ENCODE measurements at regions not wholly inside any gene's neighbourhood (a gene's known extent, or its start where the extent isn't known, plus 50 kb on each side); places are given as distances from the start of the nearest gene placed in this dataset.

DNA sequence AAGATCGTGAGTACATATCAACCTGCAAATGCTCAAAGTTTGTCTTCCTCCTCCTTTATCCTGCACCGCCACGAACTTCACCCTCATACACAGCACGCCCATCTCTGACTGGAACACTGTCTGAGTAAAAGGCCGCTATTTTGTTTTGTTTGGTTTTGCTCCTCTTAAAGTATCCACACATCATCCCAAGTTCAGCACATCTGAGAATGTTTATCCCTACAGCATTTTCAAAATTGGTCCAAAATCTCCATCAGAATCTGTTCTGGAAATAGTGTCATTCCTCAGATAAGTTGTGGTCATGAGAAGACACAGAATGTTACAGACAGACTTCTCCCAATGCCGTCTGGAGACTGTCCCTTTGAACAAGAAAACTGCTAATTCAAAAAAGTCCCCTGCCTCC lies 251.6 kb upstream of the ARID1B start:
- no peak for DNase-seq (ENCODE audit: low read depth in 1 of 2, low spot score in 1 of 2)

DNA sequence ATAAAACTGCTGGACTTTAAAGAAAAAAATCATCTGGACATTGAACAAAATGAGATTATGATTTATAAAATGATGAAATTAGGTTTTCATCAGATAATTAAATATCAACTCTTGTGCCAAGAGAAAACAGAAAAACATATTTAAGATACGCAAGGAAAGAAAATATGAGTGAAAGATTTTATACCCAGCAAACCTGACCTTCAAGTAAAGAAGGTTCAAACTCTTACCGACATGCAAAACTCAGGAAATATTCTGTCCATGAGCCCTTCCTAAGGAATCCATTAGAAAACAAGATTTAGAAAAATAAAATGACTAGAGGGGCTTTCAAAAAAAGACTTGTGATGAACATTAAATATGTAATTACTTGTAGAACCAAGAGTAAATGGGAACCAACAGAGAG lies 257.2 kb upstream of the ARID1B start:
- DNase-seq (ENCODE audit: low read depth in 1 of 2, low spot score in 1 of 2) = no peak

DNA sequence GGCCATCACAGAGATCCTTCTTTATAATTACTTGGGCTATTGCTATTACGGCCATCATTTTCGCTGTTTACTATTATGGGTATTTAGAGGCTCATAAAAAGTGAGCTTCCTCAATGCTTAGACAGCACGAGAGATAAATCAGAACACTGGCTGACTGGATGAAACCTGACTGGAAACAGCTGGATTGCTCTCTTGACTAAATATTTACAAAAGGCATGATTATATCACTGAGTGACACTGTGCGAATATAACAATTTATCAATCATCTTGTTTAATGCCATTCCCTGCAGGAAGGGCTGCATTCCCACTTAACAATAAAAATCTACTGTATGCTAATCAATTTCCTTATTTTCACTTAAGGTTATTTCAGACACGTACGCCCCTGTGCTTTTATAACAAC lies 260.1 kb upstream of the ARID1B start:
- DNase-seq (ENCODE audit: low read depth in 1 of 2, low spot score in 1 of 2) = no peak

DNA sequence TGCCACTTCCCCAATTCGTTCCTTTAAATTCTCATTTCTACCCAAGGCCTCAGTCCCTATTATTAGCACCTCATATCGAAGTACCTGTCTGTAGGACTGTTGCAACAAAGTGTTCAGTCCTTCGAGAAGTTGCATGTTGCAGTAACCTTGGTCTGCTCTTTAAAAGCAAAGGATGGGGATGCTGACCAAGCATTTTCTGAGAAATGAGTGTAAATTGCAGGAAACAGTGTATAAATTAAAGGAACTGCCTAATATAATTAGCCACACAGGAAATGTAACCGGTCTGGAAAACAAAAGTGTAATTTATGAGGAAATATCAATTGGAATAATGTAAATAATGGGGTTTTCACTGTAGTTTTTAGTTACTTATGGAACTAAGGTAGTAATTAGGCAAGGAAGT lies 261.9 kb upstream of the ARID1B start:
- no peak for DNase-seq (ENCODE audit: low read depth in 1 of 2, low spot score in 1 of 2)

DNA sequence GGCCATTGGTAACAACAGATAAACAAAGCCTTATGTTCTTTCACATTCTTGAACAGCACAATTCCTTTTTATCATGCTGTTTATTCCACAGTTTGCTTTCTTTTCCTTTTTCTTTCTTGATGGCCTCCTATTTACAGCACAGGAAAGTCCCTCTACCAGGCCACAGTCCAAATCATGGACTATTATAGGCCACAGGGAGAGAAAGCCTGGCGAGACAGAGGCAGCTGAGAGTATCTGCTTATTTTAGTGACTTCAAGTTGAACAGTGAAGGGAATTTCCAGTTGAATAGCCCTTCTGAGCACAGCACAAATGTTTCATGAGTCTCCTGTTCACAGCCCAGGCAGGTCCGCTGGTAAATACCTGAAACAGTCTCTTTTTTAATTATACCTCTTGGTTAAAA lies 263.7 kb upstream of the ARID1B start:
- no peak for DNase-seq (ENCODE audit: low read depth in 1 of 2, low spot score in 1 of 2)

DNA sequence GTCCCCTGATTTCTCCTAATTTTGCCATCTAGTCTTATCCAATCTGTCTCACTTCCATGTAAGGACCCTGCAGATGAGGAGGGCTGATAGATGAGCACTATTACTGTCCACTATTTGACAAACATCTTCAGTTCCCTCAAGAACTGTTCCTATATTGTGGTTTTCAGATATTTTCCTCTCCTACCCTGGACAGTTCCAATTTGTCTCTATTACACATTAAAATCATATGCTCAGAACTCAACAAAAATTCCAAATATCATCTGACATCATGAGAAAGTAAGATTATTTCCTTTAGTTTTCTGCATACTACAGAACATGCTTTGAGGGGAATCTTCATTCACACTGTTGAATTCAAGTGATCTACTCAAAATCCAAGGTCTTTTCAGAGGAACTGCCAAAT lies 265.6 kb upstream of the ARID1B start:
- DNase-seq (ENCODE audit: low read depth in 1 of 2, low spot score in 1 of 2) = no peak

DNA sequence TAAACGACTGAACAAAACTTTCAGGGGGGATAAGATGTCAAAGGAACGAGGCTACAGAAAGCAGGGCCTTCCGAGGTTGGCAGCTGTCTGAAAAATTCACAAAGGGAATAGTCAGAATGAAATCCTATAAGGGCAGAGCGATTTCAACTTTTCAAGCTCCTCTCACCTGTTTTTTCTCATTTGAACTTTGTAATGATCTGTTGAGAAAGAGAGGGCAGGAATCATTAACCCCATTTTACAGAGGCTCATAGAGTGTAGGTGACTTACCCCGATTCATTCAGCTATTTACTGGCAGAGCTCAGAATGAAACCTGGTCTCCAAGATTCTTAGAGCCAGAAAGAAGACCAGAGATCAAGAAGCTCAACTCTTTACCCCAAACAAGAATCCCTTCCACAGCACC lies 266.1 kb upstream of the ARID1B start:
- DNase-seq (ENCODE audit: low read depth in 1 of 2, low spot score in 1 of 2) = no peak

DNA sequence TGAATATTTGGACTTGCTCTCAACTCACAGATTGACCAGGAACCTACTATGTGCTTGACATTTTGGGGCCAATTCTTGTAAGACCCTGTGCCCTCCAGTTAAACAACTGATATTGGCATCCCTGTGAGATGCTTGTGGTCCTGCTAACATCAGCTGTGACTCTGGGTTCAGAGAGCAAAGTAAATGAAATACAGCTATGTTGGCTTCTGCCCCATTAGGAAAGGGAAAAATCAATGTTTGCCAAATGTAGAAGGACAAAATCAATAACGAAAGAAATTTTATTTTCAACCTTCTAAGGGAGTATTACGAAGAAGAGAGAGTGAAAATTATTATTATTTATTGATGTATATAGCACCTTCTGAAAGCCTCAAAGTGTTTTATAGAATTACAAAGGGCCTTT lies 266.9 kb upstream of the ARID1B start:
- no peak for DNase-seq (ENCODE audit: low read depth in 1 of 2, low spot score in 1 of 2)

DNA sequence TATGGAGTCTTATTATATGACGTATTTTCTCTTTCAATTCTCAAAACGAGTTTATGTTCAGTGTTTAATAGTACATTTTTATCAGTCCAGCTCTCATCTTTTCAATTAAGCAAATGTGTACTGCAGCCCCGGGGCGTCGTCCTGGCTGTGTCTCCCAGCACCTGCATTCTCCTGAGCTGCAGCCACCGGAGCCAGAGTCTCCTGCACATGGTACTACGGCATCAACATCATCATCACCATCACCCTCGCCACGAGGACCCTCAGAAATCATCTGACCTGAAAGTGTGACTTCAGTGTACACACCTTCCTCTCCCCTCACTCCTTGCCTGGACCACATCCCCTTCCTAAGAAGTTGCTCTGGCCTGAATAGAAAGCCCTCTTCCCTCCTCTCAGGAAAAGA lies 267.7 kb upstream of the ARID1B start:
- DNase-seq (ENCODE audit: low read depth in 1 of 2, low spot score in 1 of 2) = no peak

DNA sequence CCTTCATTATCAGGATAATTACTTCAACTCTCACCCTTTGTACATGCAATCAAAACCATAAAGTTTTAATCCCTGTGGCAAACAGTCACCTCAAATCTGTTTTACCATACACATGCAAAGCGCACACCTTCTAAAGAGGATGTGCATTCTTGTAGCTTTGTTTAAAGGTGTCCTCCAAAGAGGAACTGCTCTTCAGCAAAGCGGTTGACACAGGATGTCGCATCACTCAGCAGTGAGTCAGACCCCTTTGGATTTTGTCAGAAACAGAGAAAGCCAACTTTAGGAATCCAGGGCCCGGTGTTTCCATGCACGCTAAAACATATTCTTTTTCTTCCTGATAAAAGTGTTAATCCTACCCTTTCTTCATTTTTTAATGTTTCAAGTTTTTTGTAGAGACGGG lies 268.3 kb upstream of the ARID1B start:
- DNase-seq (ENCODE audit: low read depth in 1 of 2, low spot score in 1 of 2) = no peak

DNA sequence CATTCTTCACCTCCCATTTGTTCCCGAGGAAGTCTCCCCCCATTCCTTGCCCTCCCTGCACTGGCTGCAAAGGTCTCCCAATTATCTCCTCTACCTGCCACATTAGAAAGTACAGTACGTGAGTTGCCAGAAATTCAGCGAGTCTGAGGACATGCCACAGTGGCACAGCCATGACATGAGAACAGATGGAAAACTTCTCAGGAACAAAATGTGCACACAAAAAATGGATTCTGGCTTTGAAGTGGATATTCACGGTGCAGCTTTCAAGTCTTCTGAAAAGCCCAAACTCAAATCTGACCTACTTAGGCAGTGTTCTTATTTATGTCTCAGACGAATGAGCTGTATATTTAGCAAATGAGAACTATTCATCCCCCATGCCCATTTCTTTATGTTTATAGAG lies 269.1 kb upstream of the ARID1B start:
- no peak for DNase-seq (ENCODE audit: low read depth in 1 of 2, low spot score in 1 of 2)

DNA sequence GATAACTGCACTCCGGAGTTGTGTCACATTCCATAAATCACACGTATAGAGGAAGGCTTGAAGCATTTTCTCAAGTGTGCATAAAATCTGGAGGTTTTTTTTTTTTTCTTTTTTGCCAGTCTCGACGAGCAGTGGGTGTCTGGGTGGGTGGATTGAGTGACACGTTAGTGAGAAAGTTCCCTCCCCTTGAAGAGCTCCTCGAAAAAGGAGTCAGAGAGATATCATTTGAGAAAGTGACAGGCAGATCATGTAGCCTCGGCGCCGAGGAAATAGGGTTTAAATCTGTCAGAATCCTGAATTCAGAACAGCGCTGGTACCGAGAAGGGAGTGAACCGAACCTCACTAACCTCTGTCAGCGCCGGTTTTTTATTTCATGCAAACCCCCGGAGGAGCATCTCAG lies 269.5 kb upstream of the ARID1B start:
- no peak for DNase-seq (ENCODE audit: low read depth in 1 of 2, low spot score in 1 of 2)

DNA sequence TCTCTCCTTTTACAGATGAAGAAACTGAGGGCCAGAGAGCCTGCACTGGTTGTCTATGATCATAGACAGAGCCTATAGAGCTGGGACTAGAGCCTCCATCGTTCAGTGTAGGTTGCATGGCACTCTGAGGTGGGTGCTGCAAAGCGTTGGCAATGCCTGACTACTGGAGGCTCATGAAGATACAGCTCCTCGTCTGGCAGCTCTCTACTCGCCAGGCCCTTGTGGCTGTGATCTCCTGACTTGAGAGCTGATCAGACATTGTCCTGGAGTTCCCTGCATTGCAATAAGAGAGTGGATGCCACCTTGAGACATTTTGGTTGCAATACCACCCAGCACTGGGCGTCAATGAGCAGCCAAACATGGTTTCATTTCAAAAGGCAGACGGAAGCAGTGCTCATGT lies 270.1 kb upstream of the ARID1B start:
- DNase-seq (ENCODE audit: low read depth in 1 of 2, low spot score in 1 of 2) = no peak

DNA sequence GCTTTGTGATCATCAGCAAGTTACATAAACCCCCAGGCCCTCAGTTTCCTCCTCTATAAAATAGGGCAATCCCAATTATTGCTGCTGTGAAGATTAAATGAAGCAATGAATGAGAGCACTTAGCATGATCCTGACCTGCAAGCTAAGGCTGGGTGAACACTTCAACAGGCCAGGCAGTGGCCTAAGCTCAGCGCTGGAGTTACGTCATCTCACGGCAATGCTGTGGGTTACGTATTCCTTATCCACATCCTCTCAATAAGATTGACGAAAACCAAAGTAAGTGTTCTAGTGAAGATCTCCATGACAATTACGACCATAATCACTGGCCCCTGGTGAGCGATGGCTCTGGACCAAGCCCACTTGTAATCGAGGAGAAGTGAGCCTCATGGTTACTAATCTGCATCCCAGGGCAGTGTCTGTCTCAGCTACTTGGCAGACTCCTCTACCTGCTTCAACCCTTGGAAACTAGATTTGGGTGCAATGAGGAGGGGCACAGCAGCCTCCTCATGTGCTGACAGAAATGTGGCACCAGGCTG lies 274.1 kb upstream of the ARID1B start:
- DNase-seq (ENCODE audit: low read depth in 1 of 2, low spot score in 1 of 2) = no peak

DNA sequence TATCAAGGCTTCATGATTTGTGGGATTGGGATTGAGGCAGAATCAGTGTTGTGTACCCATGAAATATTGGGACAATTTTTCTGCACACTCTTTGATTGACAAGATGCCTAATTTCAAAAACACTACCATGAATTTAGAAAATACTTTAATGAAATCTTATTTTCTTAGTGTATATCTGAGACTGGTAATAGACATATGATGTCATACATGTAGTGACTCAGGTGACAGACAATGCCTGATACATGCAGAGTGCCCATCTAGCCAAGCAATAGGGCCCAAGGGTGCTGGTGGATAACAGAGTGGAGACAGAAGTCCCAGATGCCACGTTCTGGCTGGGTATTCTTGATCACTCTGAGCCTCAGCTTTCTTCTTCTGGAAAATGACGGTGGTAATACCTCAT lies 279.6 kb upstream of the ARID1B start:
- DNase-seq (ENCODE audit: low read depth in 1 of 2, low spot score in 1 of 2) = no peak

DNA sequence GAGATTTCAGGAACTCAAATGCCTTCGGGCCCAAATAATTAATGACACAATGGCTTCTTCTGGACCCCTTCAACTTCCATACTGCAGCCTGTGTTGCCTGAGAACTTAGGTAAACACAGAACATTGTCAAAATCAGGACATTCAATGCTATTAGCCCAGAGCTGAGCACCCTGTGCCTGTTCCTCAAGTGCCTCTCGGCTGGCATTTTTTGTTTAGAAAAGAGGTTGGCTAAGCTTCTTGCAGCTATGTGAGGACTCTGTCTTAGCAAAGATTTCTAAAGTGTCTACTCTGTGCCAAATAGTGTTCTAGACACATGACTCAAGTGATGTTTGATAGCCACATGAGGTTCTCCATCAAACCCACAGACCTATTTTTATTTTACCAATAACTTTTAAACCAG lies 289.3 kb upstream of the ARID1B start:
- no peak for DNase-seq (ENCODE audit: low read depth in 1 of 2, low spot score in 1 of 2)

DNA sequence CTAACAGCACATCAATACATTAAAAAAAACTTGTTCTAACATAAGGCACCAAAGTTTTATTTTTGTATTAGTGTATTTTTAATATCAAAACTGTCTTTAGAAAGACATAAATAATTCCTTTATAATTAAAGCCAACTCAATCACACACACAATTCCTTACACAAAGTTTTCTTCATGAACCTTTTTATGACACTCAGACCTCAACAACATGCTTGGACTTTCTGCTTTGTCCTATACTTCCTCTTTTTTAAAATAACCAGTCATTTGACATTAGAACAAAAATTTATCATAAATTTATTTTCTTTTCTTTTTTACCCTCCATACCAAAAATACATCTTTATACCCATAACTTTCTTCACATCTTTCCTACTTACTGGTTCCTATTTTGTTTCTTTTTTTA lies 292.0 kb upstream of the ARID1B start:
- DNase-seq (ENCODE audit: low read depth in 1 of 2, low spot score in 1 of 2) = no peak

DNA sequence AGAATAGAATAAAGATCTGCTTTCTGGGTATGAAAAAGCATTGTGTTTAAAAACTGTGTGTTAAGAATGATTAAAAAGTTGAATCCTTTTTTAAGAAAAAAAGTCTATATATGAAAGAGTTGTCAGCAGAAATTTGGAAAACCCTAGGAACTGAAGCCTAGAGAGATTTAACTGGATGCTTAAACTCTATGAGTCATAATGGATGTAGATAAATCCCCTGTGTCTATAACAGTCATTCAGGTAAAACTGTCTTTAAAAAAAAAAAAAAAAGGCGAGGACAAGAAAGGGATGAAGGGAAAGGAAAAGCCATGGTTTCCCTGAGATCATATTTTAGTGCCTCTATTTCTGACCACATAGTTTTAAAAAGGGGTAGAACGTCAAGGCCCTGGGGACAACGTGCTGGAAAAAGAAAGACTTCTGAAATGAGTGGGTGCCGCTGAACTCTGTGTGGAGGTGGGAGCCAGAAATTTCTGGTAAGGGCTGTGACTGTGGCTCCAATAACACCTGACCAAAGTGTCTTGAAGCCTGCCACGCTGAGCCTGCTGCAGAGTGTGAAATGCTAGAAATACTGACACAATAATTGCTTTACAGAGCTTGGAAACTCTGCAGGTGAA lies 302.6 kb upstream of the ARID1B start:
- no peak for DNase-seq (ENCODE audit: low read depth in 1 of 2, low spot score in 1 of 2)

DNA sequence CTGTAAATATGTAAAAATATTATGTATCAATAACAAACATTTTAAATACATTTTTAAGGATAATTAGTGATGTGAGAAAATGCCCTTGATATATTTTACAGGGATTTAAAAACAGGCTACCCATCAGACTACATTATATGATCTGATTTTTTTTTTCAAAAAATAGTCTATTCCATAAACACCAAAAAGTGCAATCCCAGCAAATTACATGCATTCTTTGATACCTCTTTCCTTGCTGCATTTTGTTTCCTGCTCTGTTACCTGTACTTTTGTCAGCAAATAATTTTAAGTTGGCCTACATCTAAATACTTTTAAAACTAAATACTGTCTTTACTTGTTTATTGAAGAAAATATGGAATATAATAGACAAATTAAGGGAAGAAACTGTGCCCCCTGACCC lies 306.2 kb upstream of the ARID1B start:
- DNase-seq (ENCODE audit: low read depth in 1 of 2, low spot score in 1 of 2) = no peak

DNA sequence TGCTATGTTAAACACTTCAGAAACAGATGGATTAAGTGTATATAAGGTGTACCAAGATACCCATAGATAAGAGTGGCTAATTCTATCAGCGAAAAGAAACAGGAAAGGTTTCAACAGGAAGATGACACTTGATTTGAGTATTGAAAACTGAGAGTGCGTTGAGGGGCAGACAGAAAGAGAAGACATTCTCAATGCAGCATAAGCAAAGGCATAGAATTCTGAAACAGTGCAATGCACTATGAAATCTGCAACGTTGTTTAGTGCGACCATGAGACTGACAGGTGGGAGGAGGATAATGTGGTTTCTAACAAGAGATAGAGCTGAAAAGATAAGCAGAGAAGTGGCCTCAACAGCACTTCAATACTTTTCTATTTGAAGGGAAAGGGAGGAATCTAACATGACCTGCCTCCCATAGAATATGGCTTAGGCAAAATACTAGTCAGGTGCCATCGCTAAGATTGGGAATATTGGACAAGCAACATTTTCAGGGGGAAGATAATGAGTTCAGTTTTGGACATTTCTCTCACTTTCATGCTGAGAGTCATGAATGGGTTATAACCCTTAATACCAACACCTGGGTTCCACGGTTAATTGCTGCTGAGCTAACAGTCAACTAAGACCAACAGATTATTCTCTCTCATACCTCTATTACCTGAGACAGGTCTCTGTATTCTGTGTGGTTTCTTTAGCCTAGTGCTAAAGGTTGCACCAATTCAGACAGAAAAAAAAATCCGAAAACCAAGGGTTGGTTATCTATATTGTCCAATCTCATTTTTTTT lies 312.9 kb upstream of the ARID1B start:
- no peak for DNase-seq (ENCODE audit: low read depth in 1 of 2, low spot score in 1 of 2)

DNA sequence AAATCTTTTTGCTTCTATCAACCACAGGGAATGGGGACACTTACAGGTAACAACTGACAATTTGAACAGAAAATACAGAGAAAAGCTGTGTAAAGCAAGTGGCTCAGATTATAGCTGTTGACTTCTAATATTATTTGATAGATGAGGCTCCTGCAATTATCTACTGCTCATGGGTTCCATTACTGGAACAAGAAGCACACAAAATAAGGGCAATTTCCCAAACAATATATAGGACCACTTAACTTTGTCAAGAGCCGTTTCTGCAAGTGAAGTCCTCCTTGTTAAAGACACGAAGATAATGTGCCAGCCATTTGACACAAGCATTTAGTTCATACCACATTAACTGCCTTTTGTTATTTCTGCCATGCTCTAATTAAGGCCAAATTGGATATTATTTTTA lies 315.5 kb upstream of the ARID1B start:
- no peak for DNase-seq (ENCODE audit: low read depth in 1 of 2, low spot score in 1 of 2)

DNA sequence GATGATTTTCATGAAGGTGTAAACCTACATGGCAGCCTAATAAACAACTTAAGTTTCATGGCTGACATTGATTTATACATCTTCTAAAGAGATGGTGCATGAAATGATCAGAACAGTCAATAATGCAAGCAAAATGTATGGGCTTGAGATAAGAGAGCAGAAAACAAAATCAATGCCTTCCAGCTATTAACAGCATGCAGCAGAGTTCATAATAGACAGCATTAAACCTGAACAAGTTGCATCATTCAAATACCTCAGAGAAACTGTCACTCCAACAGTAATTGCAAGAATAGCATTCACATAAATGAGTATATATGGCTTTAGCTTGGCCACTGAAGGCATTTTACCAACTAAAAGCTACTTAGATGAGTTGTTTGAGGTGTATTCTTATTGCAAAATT lies 319.6 kb upstream of the ARID1B start:
- DNase-seq (ENCODE audit: low read depth in 1 of 2, low spot score in 1 of 2) = no peak

DNA sequence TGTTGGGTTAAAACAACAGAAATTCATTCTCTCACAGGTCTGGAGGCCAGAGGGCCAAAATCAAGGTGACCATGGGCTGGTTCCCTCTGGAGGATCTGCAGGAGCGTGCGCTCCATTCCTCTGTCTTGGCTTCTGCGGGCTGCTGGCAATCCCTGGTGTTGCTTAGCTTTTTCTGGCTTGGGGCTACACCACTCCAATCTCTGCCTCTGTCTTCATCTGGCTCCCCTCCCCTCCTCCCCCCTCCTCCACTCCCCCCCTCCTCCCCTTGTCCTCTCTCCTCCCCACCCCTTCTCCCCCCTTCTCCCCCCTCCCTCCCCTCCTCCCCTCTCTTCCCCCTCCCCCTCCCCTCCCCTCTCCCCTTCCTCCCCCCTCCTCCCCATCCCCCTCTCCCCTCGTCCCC lies 321.3 kb upstream of the ARID1B start:
- no peak for DNase-seq (ENCODE audit: low read depth in 1 of 2, low spot score in 1 of 2)
